H9 (cell line): ENCODE measurements at regions not wholly inside any gene's neighbourhood (a gene's known extent, or its start where the extent isn't known, plus 50 kb on each side); places are given as distances from the start of the nearest gene placed in this dataset.

ENCODE experiments used
- DNase-seq: peaks from one replicate; pipeline ENCODE4 v3.0.0-alpha.2; 2017
- H2AFZ ChIP-seq: one replicate; pipeline ENCODE4 v1.6.1; 2013; ENCODE audit warnings: mild to moderate bottlenecking, low read length, control low read depth, moderate library complexity
- H2AK5ac ChIP-seq: 2 replicates; pipeline ENCODE4 v1.6.1; 2013; ENCODE audit warnings: low read length, control low read depth, mixed read lengths; ENCODE audit not compliant: insufficient read length
- H2BK120ac ChIP-seq: one replicate; pipeline ENCODE4 v1.6.1; 2013; ENCODE audit warnings: low read depth, mild to moderate bottlenecking, low read length, control low read depth, inconsistent platforms; ENCODE audit not compliant: poor library complexity, severe bottlenecking
- H2BK12ac ChIP-seq: 2 replicates; pipeline ENCODE4 v1.6.1; 2013; ENCODE audit warnings: low read length, control low read depth, mixed read lengths, low read depth; ENCODE audit not compliant: insufficient read length
- H2BK15ac ChIP-seq: 2 replicates; pipeline ENCODE4 v1.6.1; 2013; ENCODE audit warnings: low read depth, low read length, control low read depth
- H2BK20ac ChIP-seq: one replicate; pipeline ENCODE4 v1.6.1; 2013; ENCODE audit warnings: low read depth, mild to moderate bottlenecking, low read length, control low read depth, inconsistent platforms; ENCODE audit not compliant: poor library complexity, severe bottlenecking
- H2BK5ac ChIP-seq: 2 replicates; pipeline ENCODE4 v1.6.1; 2013; ENCODE audit warnings: low read length, control low read depth, mixed read lengths; ENCODE audit not compliant: insufficient read length
- H3K14ac ChIP-seq: 2 replicates; pipeline ENCODE4 v1.6.1; 2013; ENCODE audit warnings: low read length, control low read depth; ENCODE audit not compliant: insufficient read depth
- H3K18ac ChIP-seq: 2 replicates; pipeline ENCODE4 v1.6.1; 2013; ENCODE audit warnings: low read depth, mild to moderate bottlenecking, mixed read lengths, low read length, control low read depth; ENCODE audit not compliant: insufficient read length
- H3K23ac ChIP-seq: 2 replicates; pipeline ENCODE4 v1.6.1; 2013; ENCODE audit warnings: low read length, control low read depth, mixed read lengths, low read depth; ENCODE audit not compliant: insufficient read length
- H3K23me2 ChIP-seq: 2 replicates; pipeline ENCODE4 v1.6.1; 2013; ENCODE audit warnings: low read depth, mild to moderate bottlenecking, mixed read lengths, low read length, control low read depth; ENCODE audit not compliant: insufficient read length, poor library complexity, severe bottlenecking
- H3K27ac ChIP-seq: 2 replicates; pipeline ENCODE4 v1.5.1; 2013; ENCODE audit warnings: low read length, control low read depth, mixed read lengths, low read depth; ENCODE audit not compliant: insufficient read length
- H3K27me3 ChIP-seq: 2 replicates; pipeline ENCODE4 v1.6.1; 2013; ENCODE audit warnings: low read length, control low read depth, inconsistent platforms; ENCODE audit not compliant: insufficient read depth
- H3K4ac ChIP-seq: 2 replicates; pipeline ENCODE4 v1.6.1; 2013; ENCODE audit warnings: low read depth, mild to moderate bottlenecking, control low read depth, inconsistent platforms, low read length, moderate library complexity
- H3K4me1 ChIP-seq: 2 replicates; pipeline ENCODE4 v1.6.1; 2013; ENCODE audit warnings: low read length, control low read depth, inconsistent platforms; ENCODE audit not compliant: insufficient read depth
- H3K4me2 ChIP-seq: 2 replicates; pipeline ENCODE4 v1.6.1; 2013; ENCODE audit warnings: low read length, control low read depth, mixed read lengths; ENCODE audit not compliant: insufficient read length, insufficient read depth
- H3K56ac ChIP-seq: 2 replicates; pipeline ENCODE4 v1.6.1; 2013; ENCODE audit warnings: low read depth, mild to moderate bottlenecking, mixed read lengths, low read length, control low read depth; ENCODE audit not compliant: insufficient read length
- H3K79me1 ChIP-seq: 2 replicates; pipeline ENCODE4 v1.6.1; 2013; ENCODE audit warnings: low read depth, mild to moderate bottlenecking, moderate library complexity, low read length, control low read depth, inconsistent platforms; ENCODE audit not compliant: insufficient read depth, poor library complexity, severe bottlenecking
- H3K79me2 ChIP-seq: 2 replicates; pipeline ENCODE4 v1.6.1; 2013; ENCODE audit warnings: low read length, control low read depth, inconsistent platforms; ENCODE audit not compliant: insufficient read depth
- H3K9ac ChIP-seq: 2 replicates; pipeline ENCODE4 v1.6.1; 2013; ENCODE audit warnings: low read length, control low read depth, mixed read lengths; ENCODE audit not compliant: insufficient read length; ENCODE audit errors: extremely low read depth
- H3K9me3 ChIP-seq: one replicate; pipeline ENCODE4 v1.6.1; 2013; ENCODE audit warnings: low read depth, low read length, inconsistent platforms; ENCODE audit not compliant: control insufficient read depth
- H3T11ph ChIP-seq: one replicate; pipeline ENCODE4 v1.6.1; 2013; ENCODE audit warnings: mild to moderate bottlenecking, low read length, control low read depth, inconsistent platforms
- H4K20me1 ChIP-seq: one replicate; pipeline ENCODE4 v1.6.1; 2013; ENCODE audit not compliant: control insufficient read depth, insufficient read length, insufficient read depth
- H4K5ac ChIP-seq: 2 replicates; pipeline ENCODE4 v1.6.1; 2013; ENCODE audit warnings: low read depth, mild to moderate bottlenecking, mixed read lengths, low read length, control low read depth; ENCODE audit not compliant: insufficient read length
- H4K8ac ChIP-seq: replicated peaks from 2 replicates; pipeline ENCODE4 v1.6.1; 2013; ENCODE audit warnings: low read length, control low read depth, mixed read lengths, low read depth; ENCODE audit not compliant: insufficient read length
- H4K91ac ChIP-seq: 2 replicates; pipeline ENCODE4 v1.6.1; 2013; ENCODE audit warnings: low read depth, mild to moderate bottlenecking, moderate library complexity, mixed read lengths, low read length, control low read depth; ENCODE audit not compliant: insufficient read length
- H3K27ac Mint-ChIP-seq, 3 experiments: 2 replicates in 2 of 3; 3 replicates in 1 of 3; pipeline ENCODE4 v1.8.0; 2020 to 2021; ENCODE audit warnings: mixed read lengths in 3 of 3, mild to moderate bottlenecking in 1 of 3, moderate library complexity in 1 of 3
- H3K27me3 Mint-ChIP-seq: 2 replicates; pipeline ENCODE4 v1.8.0; 2021; ENCODE audit warnings: low read depth, mild to moderate bottlenecking, moderate library complexity, mixed read lengths
- H3K36me3 Mint-ChIP-seq, 3 experiments: 2 replicates in 2 of 3; 3 replicates in 1 of 3; pipeline ENCODE4 v1.8.0; 2020 to 2021; ENCODE audit warnings: low read depth in 3 of 3, mixed read lengths in 3 of 3; ENCODE audit not compliant: insufficient read depth in 1 of 3
- H3K4me1 Mint-ChIP-seq, 2 experiments: 2 replicates each; pipeline ENCODE4 v1.8.0; 2020; ENCODE audit warnings: mixed read lengths in 2 of 2
- H3K4me3 Mint-ChIP-seq, 2 experiments: 2 replicates in 1 of 2; 3 replicates in 1 of 2; pipeline ENCODE4 v1.8.0; 2020 to 2021; ENCODE audit warnings: mild to moderate bottlenecking in 2 of 2, mixed read lengths in 2 of 2, moderate library complexity in 1 of 2
- H3K9me3 Mint-ChIP-seq, 2 experiments: 2 replicates in 1 of 2; 3 replicates in 1 of 2; pipeline ENCODE4 v1.8.0; 2020; ENCODE audit warnings: mild to moderate bottlenecking in 2 of 2, mixed read lengths in 2 of 2, moderate library complexity in 1 of 2
- WGBS: extraction: QIAGEN DNeasy Blood & Tissue Kit; methylation state at CpG from one replicate; pipeline ENCODE4 v1.1.7; 2013; ENCODE audit warnings: missing lambda C conversion rate, low lambda C conversion rate, mixed read lengths; ENCODE audit not compliant: insufficient read length; ENCODE audit errors: extremely low coverage; 5-methylcytosine and 5-hydroxymethylcytosine counted together
- TF ChIP-seq, protein P1 (sequence below): fragments of 200-600 bp; sonication (generic); conservative IDR thresholded peaks from 3 replicates; pipeline ENCODE4 v1.8.0; 2021; ENCODE audit warnings: antibody characterized with exemption, mild to moderate bottlenecking

DNA sequence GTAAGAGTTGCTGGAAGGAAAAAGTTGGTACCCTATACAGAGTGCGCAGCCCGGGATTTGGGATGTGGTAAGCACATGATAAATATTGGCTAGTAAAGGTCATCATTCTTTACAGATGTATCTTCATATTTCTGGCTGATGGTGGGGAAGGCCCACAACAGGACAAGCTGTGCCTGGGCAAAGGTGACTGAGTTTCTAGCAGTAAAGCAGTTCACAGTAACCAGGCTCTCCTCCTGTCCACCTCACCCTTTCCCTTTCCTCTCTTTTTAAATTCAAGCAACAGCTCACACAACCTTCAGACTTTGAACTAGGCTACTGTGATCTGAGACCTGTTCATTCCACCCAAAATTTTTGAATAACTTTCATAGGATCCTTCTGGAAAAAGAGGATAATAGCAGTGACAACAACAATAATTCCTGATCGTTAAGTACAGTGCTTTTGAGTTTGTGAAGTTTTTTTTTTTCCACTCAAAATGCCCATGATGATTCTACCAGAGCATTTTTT is 145.9 kb upstream of the TBL1XR1 start:
- no peak overlapping the region for H2BK12ac ChIP-seq
- Mint-ChIP-seq H3K4me3 (no peak overlapping the region), H3K36me3 (no peaks in the 10 kb centered on the region), H3K27me3 (peaks cover 77% of the 10 kb centered on the region), H3K27ac (no peak overlapping the region), H3K9me3 (no peaks in the 10 kb centered on the region; a peak in 2 of 5 replicates), H3K4me1 (peaks cover 17 to 18% of the 10 kb centered on the region in 2 experiments)
- no peak overlapping the region for H3K14ac ChIP-seq
- H3K23me2 ChIP-seq, result no peaks in the 10 kb centered on the region
- H3K27ac ChIP-seq, result no peak overlapping the region
- DNase-seq, result no peak
- H3K79me2 ChIP-seq, result no peaks in the 10 kb centered on the region
- no peaks in the 10 kb centered on the region for H4K20me1 ChIP-seq
- peaks cover 6% of the 10 kb centered on the region; the same call in 1 of the 2 replicates for H3K4me1 ChIP-seq
- no peak overlapping the region for H3T11ph ChIP-seq
- H2BK120ac ChIP-seq, result no peak overlapping the region
- WGBS, result no CpG with 5 or more reads among the region's 3 CpGs
- no peak overlapping the region for H4K8ac ChIP-seq
- TF ChIP-seq, protein P1, sequence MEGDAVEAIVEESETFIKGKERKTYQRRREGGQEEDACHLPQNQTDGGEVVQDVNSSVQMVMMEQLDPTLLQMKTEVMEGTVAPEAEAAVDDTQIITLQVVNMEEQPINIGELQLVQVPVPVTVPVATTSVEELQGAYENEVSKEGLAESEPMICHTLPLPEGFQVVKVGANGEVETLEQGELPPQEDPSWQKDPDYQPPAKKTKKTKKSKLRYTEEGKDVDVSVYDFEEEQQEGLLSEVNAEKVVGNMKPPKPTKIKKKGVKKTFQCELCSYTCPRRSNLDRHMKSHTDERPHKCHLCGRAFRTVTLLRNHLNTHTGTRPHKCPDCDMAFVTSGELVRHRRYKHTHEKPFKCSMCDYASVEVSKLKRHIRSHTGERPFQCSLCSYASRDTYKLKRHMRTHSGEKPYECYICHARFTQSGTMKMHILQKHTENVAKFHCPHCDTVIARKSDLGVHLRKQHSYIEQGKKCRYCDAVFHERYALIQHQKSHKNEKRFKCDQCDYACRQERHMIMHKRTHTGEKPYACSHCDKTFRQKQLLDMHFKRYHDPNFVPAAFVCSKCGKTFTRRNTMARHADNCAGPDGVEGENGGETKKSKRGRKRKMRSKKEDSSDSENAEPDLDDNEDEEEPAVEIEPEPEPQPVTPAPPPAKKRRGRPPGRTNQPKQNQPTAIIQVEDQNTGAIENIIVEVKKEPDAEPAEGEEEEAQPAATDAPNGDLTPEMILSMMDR, result no peak
- H4K5ac ChIP-seq, result no peak overlapping the region
- H2BK20ac ChIP-seq, result no peak overlapping the region
- no peak overlapping the region for H3K23ac ChIP-seq
- no peak overlapping the region for H2BK15ac ChIP-seq
- H3K9me3 ChIP-seq, result no peaks in the 10 kb centered on the region
- H2AK5ac ChIP-seq, result no peak overlapping the region
- no peak overlapping the region for H2BK5ac ChIP-seq
- no peak overlapping the region for H3K18ac ChIP-seq
- no peak overlapping the region for H4K91ac ChIP-seq
- peaks cover 36% of the 10 kb centered on the region; the same call in 1 of the 2 replicates for H3K27me3 ChIP-seq
- H3K79me1 ChIP-seq, result no peaks in the 10 kb centered on the region
- H3K56ac ChIP-seq, result no peak overlapping the region
- no peak overlapping the region for H3K4me2 ChIP-seq
- H3K4ac ChIP-seq, result no peak overlapping the region
- H2AFZ ChIP-seq, result no peak overlapping the region
- H3K9ac ChIP-seq, result no peak overlapping the region
